OCI-LY1 (cell line): ENCODE measurements at regions not wholly inside any gene's neighbourhood (a gene's known extent, or its start where the extent isn't known, plus 50 kb on each side); places are given as distances from the start of the nearest gene placed in this dataset.

Source experiments
- H2AFZ ChIP-seq: fragments of 200-600 bp; sonication (generic), shearing (Covaris generic); 2 replicates; pipeline ENCODE4 v1.6.0; 2014; ENCODE audit warnings: antibody characterized with exemption, mild to moderate bottlenecking, low read length
- H3F3A ChIP-seq: fragments of 200-600 bp; sonication (generic), shearing (Covaris generic); 2 replicates; pipeline ENCODE4 v1.6.0; 2014; ENCODE audit warnings: mild to moderate bottlenecking, antibody characterized with exemption, low read length, moderate library complexity; ENCODE audit not compliant: insufficient read depth
- H3K27ac ChIP-seq: fragments of 200-600 bp; sonication (generic); 2 replicates; pipeline ENCODE4 v1.5.1; 2014; ENCODE audit warnings: low read length, mixed run types, mild to moderate bottlenecking, low read depth; ENCODE audit not compliant: poor library complexity, severe bottlenecking
- H3K27me3 ChIP-seq: fragments of 200-600 bp; sonication (generic); 2 replicates; pipeline ENCODE4 v1.6.0; 2014; ENCODE audit warnings: antibody characterized with exemption, mild to moderate bottlenecking, low read length, moderate library complexity; ENCODE audit not compliant: insufficient read depth
- H3K36me3 ChIP-seq: fragments of 200-600 bp; sonication (generic); 2 replicates; pipeline ENCODE4 v1.6.1; 2014; ENCODE audit warnings: mild to moderate bottlenecking, antibody characterized with exemption, low read length, moderate library complexity, mixed read lengths; ENCODE audit not compliant: insufficient read depth
- H3K4me1 ChIP-seq: fragments of 200-600 bp; sonication (generic); 2 replicates; pipeline ENCODE4 v1.5.1; 2014; ENCODE audit warnings: mild to moderate bottlenecking, low read length, moderate library complexity; ENCODE audit not compliant: insufficient read depth, severe bottlenecking
- H3K4me2 ChIP-seq: fragments of 200-600 bp; sonication (generic), shearing (Covaris generic); 2 replicates; pipeline ENCODE4 v1.6.1; 2014; ENCODE audit warnings: low read length
- H3K4me3 ChIP-seq: fragments of 200-600 bp; sonication (generic); 2 replicates; pipeline ENCODE4 v1.5.1; 2014; ENCODE audit warnings: low read length, low read depth, mild to moderate bottlenecking, mixed read lengths; ENCODE audit not compliant: poor library complexity, severe bottlenecking
- H3K79me2 ChIP-seq: fragments of 200-600 bp; shearing (Covaris generic); 2 replicates; pipeline ENCODE4 v1.6.1; 2016; ENCODE audit warnings: mixed run types, low read length, mixed read lengths; ENCODE audit not compliant: insufficient read depth
- H3K9ac ChIP-seq: fragments of 200-600 bp; sonication (generic), shearing (Covaris generic); 2 replicates; pipeline ENCODE4 v1.6.1; 2014; ENCODE audit warnings: mild to moderate bottlenecking, low read length, mixed read lengths
- H3K9me2 ChIP-seq: fragments of 200-600 bp; sonication (generic), shearing (Covaris generic); 2 replicates; pipeline ENCODE4 v1.6.1; 2014; ENCODE audit warnings: low read depth, mild to moderate bottlenecking, low read length, mixed read lengths
- H3K9me3 ChIP-seq: fragments of 200-600 bp; shearing (Covaris generic); 2 replicates; pipeline ENCODE4 v1.6.1; 2014; ENCODE audit warnings: low read length, mixed read lengths
- H4K20me1 ChIP-seq: fragments of 200-600 bp; sonication (generic), shearing (Covaris generic); 2 replicates; pipeline ENCODE4 v1.6.0; 2016; ENCODE audit warnings: mild to moderate bottlenecking, low read length; ENCODE audit not compliant: insufficient read depth
- CTCF ChIP-seq: fragments of 200-600 bp; sonication (generic), shearing (Covaris generic); IDR thresholded peaks from 2 replicates; pipeline ENCODE4 v1.5.1; 2017; ENCODE audit warnings: mild to moderate bottlenecking, antibody characterized with exemption, low read length, moderate library complexity, mixed read lengths
- EZH2 ChIP-seq: fragments of 200-600 bp; sonication (generic), shearing (Covaris generic); IDR thresholded peaks from 2 replicates; pipeline ENCODE4 v1.8.0; 2017; ENCODE audit warnings: borderline replicate concordance, mixed run types, mild to moderate bottlenecking, antibody characterized with exemption, low read length, moderate library complexity, mixed read lengths

GRCh38 chr7:69418869-69419670 is 179.2 kb upstream of the AUTS2 start:
- no peak overlapping the region for H3K4me2 ChIP-seq
- no peaks in the 10 kb centered on the region for H3K79me2 ChIP-seq
- no peak overlapping the region for H3K9ac ChIP-seq
- H3K9me2 ChIP-seq = no peaks in the 10 kb centered on the region
- peaks cover 10% of the 10 kb centered on the region; the same call in 1 of the 2 replicates for H3K36me3 ChIP-seq
- H3K4me3 ChIP-seq = no peak overlapping the region
- H3K4me1 ChIP-seq = peaks cover 8% of the 10 kb centered on the region
- H3F3A ChIP-seq = no peaks in the 10 kb centered on the region
- no peaks in the 10 kb centered on the region for H4K20me1 ChIP-seq
- H3K27ac ChIP-seq = no peak overlapping the region
- H2AFZ ChIP-seq = no peak overlapping the region
- H3K9me3 ChIP-seq = peaks cover 15% of the 10 kb centered on the region
- no peaks in the 10 kb centered on the region for H3K27me3 ChIP-seq
- no peak for TF ChIP-seq CTCF
- no peak for TF ChIP-seq EZH2

DNA sequence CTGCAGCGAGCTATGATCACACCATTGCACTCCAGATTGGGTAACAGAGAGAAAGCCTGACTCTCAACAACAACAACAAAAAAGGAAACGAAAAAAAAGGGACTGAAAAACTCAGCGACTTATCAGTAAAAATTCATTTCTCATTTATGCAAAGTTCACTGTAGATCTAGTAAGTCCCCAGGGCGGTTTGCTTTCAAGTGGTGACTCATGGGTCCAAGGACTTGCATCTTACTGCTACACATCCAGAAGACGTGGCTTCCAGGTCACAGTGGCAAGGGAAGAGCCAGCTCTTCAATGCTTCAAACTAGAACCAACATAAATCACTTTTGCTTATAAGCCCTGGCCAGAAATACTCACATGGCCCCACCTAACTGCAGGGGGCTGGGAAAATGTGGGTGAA is 178.3 kb upstream of the AUTS2 start:
- H3K9me3 ChIP-seq = peaks cover 15% of the 10 kb centered on the region
- no peaks in the 10 kb centered on the region for H4K20me1 ChIP-seq
- H3K79me2 ChIP-seq = no peaks in the 10 kb centered on the region
- H3K4me2 ChIP-seq = no peak overlapping the region
- peaks cover 8% of the 10 kb centered on the region for H3K4me1 ChIP-seq
- no peaks in the 10 kb centered on the region for H3F3A ChIP-seq
- no peaks in the 10 kb centered on the region for H3K9me2 ChIP-seq
- no peak overlapping the region for H3K4me3 ChIP-seq
- H3K36me3 ChIP-seq = peaks cover 10% of the 10 kb centered on the region; the same call in 1 of the 2 replicates
- H3K9ac ChIP-seq = no peak overlapping the region
- H2AFZ ChIP-seq = no peak overlapping the region
- TF ChIP-seq EZH2 = no peak
- TF ChIP-seq CTCF = no peak
- no peak overlapping the region for H3K27ac ChIP-seq
- no peaks in the 10 kb centered on the region for H3K27me3 ChIP-seq

DNA sequence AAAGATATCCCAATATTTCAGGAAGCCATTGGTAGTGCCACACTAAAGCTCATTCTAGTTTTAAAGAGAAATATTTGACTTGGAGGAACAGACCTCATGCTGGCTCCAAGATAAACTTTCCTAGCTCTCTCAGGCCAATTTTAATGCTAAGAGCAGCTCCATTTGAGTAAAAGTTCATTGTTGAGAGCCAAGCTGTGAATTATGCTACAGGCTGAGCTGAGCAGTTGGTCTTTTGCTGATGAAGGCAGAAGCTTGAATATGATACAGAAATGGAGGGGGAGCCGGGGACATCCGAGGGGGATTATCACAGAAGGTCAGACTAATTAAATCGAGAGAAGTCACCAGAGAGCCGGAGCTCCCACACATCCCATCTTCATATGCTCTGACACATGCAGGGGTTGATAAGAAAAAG is 175.7 kb upstream of the AUTS2 start:
- peaks cover 6% of the 10 kb centered on the region; the same call in 1 of the 2 replicates for H3K36me3 ChIP-seq

More for the DNA sequence above, 175.7 kb upstream of the AUTS2 start:
- no peak overlapping the region for H3K9ac ChIP-seq
- no peaks in the 10 kb centered on the region for H3F3A ChIP-seq
- H3K27me3 ChIP-seq = no peaks in the 10 kb centered on the region; the same call in 1 of the 2 replicates
- H3K9me3 ChIP-seq = peaks cover 6% of the 10 kb centered on the region
- no peaks in the 10 kb centered on the region for H3K9me2 ChIP-seq
- H2AFZ ChIP-seq = no peak overlapping the region
- H3K4me2 ChIP-seq = no peak overlapping the region
- no peaks in the 10 kb centered on the region for H3K79me2 ChIP-seq
- H4K20me1 ChIP-seq = no peaks in the 10 kb centered on the region
- TF ChIP-seq CTCF = no peak
- no peak for TF ChIP-seq EZH2
- H3K4me1 ChIP-seq = peaks cover 8% of the 10 kb centered on the region
- no peak overlapping the region for H3K4me3 ChIP-seq
- no peak overlapping the region for H3K27ac ChIP-seq
